Keratinocyte (primary cell): ENCODE measurements at regions not wholly inside any gene's neighbourhood (a gene's known extent, or its start where the extent isn't known, plus 50 kb on each side); places are given as distances from the start of the nearest gene placed in this dataset.

Source experiments
- DNase-seq: peaks from one replicate; pipeline ENCODE4 v3.0.0-alpha.2; 2011; ENCODE audit warnings: low read depth, missing footprints, low spot score
- FAIRE-seq: peaks from 2 replicates; lab custom pipeline; 2011; peaks lifted over from hg19 to GRCh38; lab: Jason Lieb, UNC
- H2AFZ ChIP-seq: 2 replicates; pipeline ENCODE4 v1.6.0; 2012; ENCODE audit warnings: low read length, control low read depth, inconsistent platforms; ENCODE audit not compliant: control insufficient read depth
- H3K27ac ChIP-seq: 2 replicates; pipeline ENCODE4 v1.5.1; 2011; ENCODE audit warnings: low read length; ENCODE audit not compliant: control insufficient read depth, insufficient read depth
- H3K27me3 ChIP-seq: 3 replicates; pipeline ENCODE4 v1.6.0; 2011; ENCODE audit warnings: low read length; ENCODE audit not compliant: control insufficient read depth, insufficient read depth; ENCODE audit errors: extremely low read depth
- H3K36me3 ChIP-seq, 2 experiments: 2 replicates in 1 of 2; 3 replicates in 1 of 2; pipeline ENCODE4 v1.5.1; 2011; ENCODE audit warnings: low read length in 2 of 2, mild to moderate bottlenecking in 1 of 2; ENCODE audit not compliant: control insufficient read depth in 2 of 2, insufficient read depth in 2 of 2; ENCODE audit errors: extremely low read depth in 1 of 2
- H3K4me1 ChIP-seq: 3 replicates; pipeline ENCODE4 v1.5.1; 2011; ENCODE audit warnings: low read length; ENCODE audit not compliant: control insufficient read depth, insufficient read depth; ENCODE audit errors: extremely low read depth
- H3K4me2 ChIP-seq: 3 replicates; pipeline ENCODE4 v1.6.0; 2011; ENCODE audit warnings: low read depth, low read length; ENCODE audit not compliant: control insufficient read depth, insufficient read depth; ENCODE audit errors: extremely low read depth
- H3K4me3 ChIP-seq, 3 experiments: fragments of 200-600 bp in 1 of 3; sonication (generic) in 1 of 3; 2 replicates in 2 of 3; 3 replicates in 1 of 3; pipeline ENCODE4 v1.5.1; 2011 to 2016; ENCODE audit warnings: low read length in 3 of 3, mild to moderate bottlenecking in 3 of 3, control low read depth in 2 of 3, inconsistent platforms in 1 of 3, low read depth in 1 of 3, mixed read lengths in 1 of 3, mixed run types in 1 of 3, moderate library complexity in 1 of 3; ENCODE audit not compliant: control insufficient read depth in 2 of 3, insufficient read depth in 2 of 3; ENCODE audit errors: extremely low read depth in 1 of 3
- H3K79me2 ChIP-seq: 2 replicates; pipeline ENCODE4 v1.6.0; 2012; ENCODE audit warnings: low read length; ENCODE audit not compliant: control insufficient read depth, insufficient read depth
- H3K9ac ChIP-seq: 3 replicates; pipeline ENCODE4 v1.6.0; 2011; ENCODE audit warnings: low read length; ENCODE audit not compliant: control insufficient read depth, insufficient read depth; ENCODE audit errors: extremely low read depth
- H3K9me1 ChIP-seq: 3 replicates; pipeline ENCODE4 v1.6.0; 2011; ENCODE audit warnings: low read length; ENCODE audit not compliant: control insufficient read depth, insufficient read depth; ENCODE audit errors: extremely low read depth
- H3K9me3 ChIP-seq: 2 replicates; pipeline ENCODE4 v1.5.1; 2012; ENCODE audit warnings: low read depth, low read length; ENCODE audit not compliant: control insufficient read depth
- H4K20me1 ChIP-seq: 3 replicates; pipeline ENCODE4 v1.6.0; 2011; ENCODE audit warnings: low read length; ENCODE audit not compliant: control insufficient read depth, insufficient read depth; ENCODE audit errors: extremely low read depth
- EZH2 ChIP-seq: IDR thresholded peaks from one replicate; pipeline ENCODE4 v1.6.1; 2012; ENCODE audit warnings: inconsistent platforms, mild to moderate bottlenecking, low read length, moderate library complexity
- dilution Hi-C: fragments of 300-500 bp; cut with MboI; formaldehyde crosslinking; loops from one replicate; pipeline ENCODE4 v1.7.0; 2020; ENCODE audit warnings: low sequenced_read_pairs; ENCODE audit not compliant: extremely low pct_ligation_motif_present
- TF ChIP-seq, protein P1 (sequence below), 3 experiments: IDR thresholded peaks in 1 of 3; conservative IDR thresholded peaks in 1 of 3; optimal IDR thresholded peaks in 1 of 3; 2 replicates in 2 of 3; 3 replicates in 1 of 3; pipeline versions ENCODE3 to v1.5.1; 2011; ENCODE audit warnings: low read length in 3 of 3, mild to moderate bottlenecking in 3 of 3, moderate library complexity in 2 of 3, control low read depth in 1 of 3, inconsistent platforms in 1 of 3; ENCODE audit not compliant: insufficient read depth in 2 of 3; ENCODE audit errors: extremely low read depth in 1 of 3

DNA sequence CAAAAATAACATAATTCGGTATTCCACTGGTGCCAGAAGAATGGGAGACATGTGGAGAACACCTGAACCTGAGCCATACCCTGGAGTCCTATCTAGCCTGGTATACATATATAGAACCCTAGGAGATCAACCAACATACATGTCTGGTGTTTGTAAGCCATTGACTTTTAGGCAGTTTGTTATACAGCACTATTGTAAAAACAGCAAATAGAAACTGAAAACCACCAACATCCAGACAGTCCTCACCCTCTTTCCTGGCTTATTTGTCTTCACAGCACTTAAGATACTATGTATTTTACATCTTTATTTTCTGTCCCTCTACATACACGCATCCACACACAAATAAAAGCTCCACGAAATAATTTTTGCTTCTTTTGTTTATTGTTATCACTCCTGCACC lies 404.2 kb upstream of the PMFBP1 start:
- Histone ChIP-seq H3K4me2 (no peak overlapping the region), H2AFZ (no peak overlapping the region), H3K27me3 (no peaks in the 10 kb centered on the region), H3K4me3 (no peak overlapping the region), H3K9ac (no peak overlapping the region), H3K79me2 (no peaks in the 10 kb centered on the region), H3K4me1 (peaks cover 2% of the 10 kb centered on the region), H4K20me1 (no peaks in the 10 kb centered on the region), H3K9me1 (no peaks in the 10 kb centered on the region), H3K9me3 (no peaks in the 10 kb centered on the region), H3K36me3 (no peaks in the 10 kb centered on the region), H3K27ac (no peak overlapping the region)
- dilution Hi-C loops, result no loop called here
- DNase-seq (no peak), FAIRE-seq (no peak)
- no peak for TF ChIP-seq EZH2

DNA sequence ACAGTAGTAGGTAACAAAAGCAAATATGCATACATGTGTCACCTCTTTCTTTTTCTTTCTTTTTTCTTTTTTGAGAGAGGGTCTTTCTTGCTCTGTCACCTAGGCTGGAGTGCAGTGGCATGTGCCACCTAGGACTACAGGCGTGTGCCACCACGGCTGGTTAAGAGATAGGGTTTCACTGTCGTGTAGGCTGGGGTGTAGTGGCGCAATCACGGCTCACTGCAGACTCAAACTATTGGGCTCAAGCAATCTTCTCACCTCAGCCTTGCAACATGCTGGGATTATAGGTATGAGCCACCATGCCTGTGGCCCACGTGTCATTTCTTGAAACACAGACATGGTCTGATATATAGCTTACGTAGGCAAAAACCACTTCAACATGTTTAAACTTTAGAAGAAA lies 397.7 kb upstream of the PMFBP1 start:
- H3K9ac ChIP-seq, result no peak overlapping the region
- H3K9me1 ChIP-seq, result no peaks in the 10 kb centered on the region
- DNase-seq, result no peak
- TF ChIP-seq EZH2, result no peak
- TF ChIP-seq, protein P1, sequence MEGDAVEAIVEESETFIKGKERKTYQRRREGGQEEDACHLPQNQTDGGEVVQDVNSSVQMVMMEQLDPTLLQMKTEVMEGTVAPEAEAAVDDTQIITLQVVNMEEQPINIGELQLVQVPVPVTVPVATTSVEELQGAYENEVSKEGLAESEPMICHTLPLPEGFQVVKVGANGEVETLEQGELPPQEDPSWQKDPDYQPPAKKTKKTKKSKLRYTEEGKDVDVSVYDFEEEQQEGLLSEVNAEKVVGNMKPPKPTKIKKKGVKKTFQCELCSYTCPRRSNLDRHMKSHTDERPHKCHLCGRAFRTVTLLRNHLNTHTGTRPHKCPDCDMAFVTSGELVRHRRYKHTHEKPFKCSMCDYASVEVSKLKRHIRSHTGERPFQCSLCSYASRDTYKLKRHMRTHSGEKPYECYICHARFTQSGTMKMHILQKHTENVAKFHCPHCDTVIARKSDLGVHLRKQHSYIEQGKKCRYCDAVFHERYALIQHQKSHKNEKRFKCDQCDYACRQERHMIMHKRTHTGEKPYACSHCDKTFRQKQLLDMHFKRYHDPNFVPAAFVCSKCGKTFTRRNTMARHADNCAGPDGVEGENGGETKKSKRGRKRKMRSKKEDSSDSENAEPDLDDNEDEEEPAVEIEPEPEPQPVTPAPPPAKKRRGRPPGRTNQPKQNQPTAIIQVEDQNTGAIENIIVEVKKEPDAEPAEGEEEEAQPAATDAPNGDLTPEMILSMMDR (optimal IDR thresholded peaks at IDR 0.05 in 1 of 3, IDR thresholded peaks at IDR 0.05 in 1 of 3, conservative IDR thresholded peaks at IDR 0.05 in 1 of 3; ENCODE audit: extremely low read depth in 1 of 3, insufficient read depth in 2 of 3, low read length in 3 of 3), result no peak
- no peak overlapping the region for H2AFZ ChIP-seq
- H3K27me3 ChIP-seq, result no peaks in the 10 kb centered on the region
- H3K27ac ChIP-seq, result no peak overlapping the region
- no peak for FAIRE-seq
- no peaks in the 10 kb centered on the region for H4K20me1 ChIP-seq
- no peaks in the 10 kb centered on the region for H3K9me3 ChIP-seq
- no peaks in the 10 kb centered on the region for H3K36me3 ChIP-seq
- no peak overlapping the region for H3K4me2 ChIP-seq
- H3K4me1 ChIP-seq, result no peaks in the 10 kb centered on the region
- dilution Hi-C loops, result no loop called here
- no peak overlapping the region for H3K4me3 ChIP-seq
- H3K79me2 ChIP-seq, result no peaks in the 10 kb centered on the region

DNA sequence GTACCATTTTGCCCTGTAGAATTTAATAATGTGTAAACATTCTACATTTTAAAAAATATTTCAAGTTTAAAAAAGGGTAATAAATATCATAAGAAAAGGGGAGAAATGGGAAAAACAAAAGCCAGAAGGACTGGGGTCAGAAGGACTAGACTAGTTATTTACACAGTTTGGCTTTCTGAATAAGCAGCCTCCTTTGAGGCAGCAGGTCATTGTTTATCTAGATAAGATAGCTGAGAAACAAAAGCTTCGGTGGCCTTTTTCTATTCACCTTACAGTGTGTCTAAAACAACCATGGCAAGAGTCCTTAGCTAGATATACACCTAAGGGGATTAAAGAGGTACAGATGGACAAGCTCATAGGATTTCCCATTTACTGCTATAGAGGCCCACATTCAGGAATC lies 396.5 kb upstream of the PMFBP1 start:
- Histone ChIP-seq H3K4me1 (no peaks in the 10 kb centered on the region), H2AFZ (no peak overlapping the region), H3K27ac (no peak overlapping the region), H3K79me2 (no peaks in the 10 kb centered on the region), H3K9me1 (no peaks in the 10 kb centered on the region), H3K9me3 (no peaks in the 10 kb centered on the region), H3K27me3 (no peaks in the 10 kb centered on the region), H3K4me2 (no peak overlapping the region), H4K20me1 (no peaks in the 10 kb centered on the region), H3K9ac (no peak overlapping the region), H3K4me3 (no peak overlapping the region), H3K36me3 (no peaks in the 10 kb centered on the region)
- dilution Hi-C loops, result no loop called here
- TF ChIP-seq, protein P1 (optimal IDR thresholded peaks at IDR 0.05 in 1 of 3, IDR thresholded peaks at IDR 0.05 in 1 of 3, conservative IDR thresholded peaks at IDR 0.05 in 1 of 3; ENCODE audit: extremely low read depth in 1 of 3, insufficient read depth in 2 of 3, low read length in 3 of 3), result no peak
- no peak for TF ChIP-seq EZH2
- DNase-seq, result no peak
- FAIRE-seq, result no peak
